SK-N-SH (cell line): ENCODE measurements at regions not wholly inside any gene's neighbourhood (a gene's known extent, or its start where the extent isn't known, plus 50 kb on each side); places are given as distances from the start of the nearest gene placed in this dataset.

Experiments
- CTCF ChIP-seq: fragments of 200-600 bp; sonication (generic); IDR thresholded peaks from 2 replicates; pipeline ENCODE4 v1.6.1; 2017; ENCODE audit warnings: antibody characterized with exemption, mild to moderate bottlenecking, moderate library complexity
- EP300 ChIP-seq, 2 experiments: IDR thresholded peaks; 2 replicates each; pipeline versions ENCODE4 v1.4.0 to v1.6.1; 2012; ENCODE audit warnings: borderline replicate concordance in 1 of 2, low read depth in 1 of 2, low read length in 1 of 2
- JUND ChIP-seq: IDR thresholded peaks from 2 replicates; pipeline ENCODE4 v1.4.0; 2012
- POLR2AphosphoS5 ChIP-seq: IDR thresholded peaks from 2 replicates; pipeline ENCODE4 v1.6.1; 2012; ENCODE audit warnings: low read depth, low read length
- RXRA ChIP-seq: IDR thresholded peaks from 2 replicates; pipeline ENCODE4 v1.4.0; 2012; ENCODE audit warnings: low read depth, mild to moderate bottlenecking, borderline replicate concordance
- TAF1 ChIP-seq: IDR thresholded peaks from 2 replicates; pipeline ENCODE4 v1.6.1; 2012; ENCODE audit warnings: low read depth, mild to moderate bottlenecking, low read length, moderate library complexity, borderline replicate concordance
- USF1 ChIP-seq: IDR thresholded peaks from 2 replicates; pipeline ENCODE4 v1.4.0; 2012; ENCODE audit warnings: low read depth, borderline replicate concordance
- YY1 ChIP-seq: IDR thresholded peaks from 2 replicates; pipeline ENCODE4 v1.4.0; 2012; ENCODE audit warnings: low read depth, mild to moderate bottlenecking

DNA sequence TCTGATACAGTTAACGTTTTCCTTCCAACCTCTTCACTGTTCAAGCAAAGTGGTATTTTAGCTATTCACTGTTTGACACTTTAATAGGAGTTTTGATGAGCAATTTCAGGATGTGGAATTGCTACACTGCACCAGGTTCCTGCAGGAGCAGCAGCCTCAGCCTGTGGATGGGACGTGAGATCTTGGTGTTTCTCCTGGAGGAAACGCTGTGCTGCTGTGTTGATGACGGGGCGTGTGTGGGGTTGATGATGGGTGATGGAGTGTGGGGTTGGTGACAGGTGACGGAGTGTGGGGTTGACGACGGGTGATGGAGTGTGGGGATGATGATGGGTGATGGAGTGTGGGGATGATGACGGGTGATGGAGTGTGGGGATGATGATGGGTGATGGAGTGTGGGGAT is 98.9 kb downstream of the RTP5 start:
- no peak for TF ChIP-seq POLR2AphosphoS5
- no peak for TF ChIP-seq CTCF
- TF ChIP-seq USF1, result no peak
- no peak for TF ChIP-seq JUND
- TF ChIP-seq RXRA, result no peak
- no peak for TF ChIP-seq TAF1
- no peak for TF ChIP-seq EP300 (IDR thresholded peaks at IDR 0.05; ENCODE audit: borderline replicate concordance in 1 of 2, low read depth in 1 of 2, low read length in 1 of 2)
- no peak for TF ChIP-seq YY1
